Psoas muscle (tissue), 7 donors: ENCODE measurements at regions not wholly inside any gene's neighbourhood (a gene's known extent, or its start where the extent isn't known, plus 50 kb on each side); places are given as distances from the start of the nearest gene placed in this dataset.

ENCODE experiments used
- ATAC-seq, 4 donors: fragments of 200-7000 bp; cut with Tn5 transposase; one replicate each; pipeline ENCODE4 v1.9.1; 2020; ENCODE audit warnings: moderate library complexity in 3 of 4, mild to moderate bottlenecking in 2 of 4
- DNase-seq, 2 donors: peaks; one replicate each; pipeline ENCODE4 v3.0.0-alpha.2; 2020
- H3K27ac ChIP-seq: fragments of 200-600 bp; one replicate; pipeline ENCODE4 v1.8.0; 2022
- H3K27me3 ChIP-seq, 3 donors: fragments of 200-600 bp in 1 of 3; one replicate each; pipeline versions ENCODE4 v1.6.1 to v1.8.0; 2013 to 2022; ENCODE audit warnings: low read length in 2 of 3, mild to moderate bottlenecking in 2 of 3, moderate library complexity in 1 of 3; ENCODE audit not compliant: insufficient read depth in 3 of 3
- H3K36me3 ChIP-seq, 2 donors: fragments of 200-600 bp in 1 of 2; one replicate each; pipeline versions ENCODE4 v1.6.1 to v1.8.0; 2013 to 2022; ENCODE audit warnings: low read depth in 1 of 2, mild to moderate bottlenecking in 1 of 2, moderate library complexity in 1 of 2; ENCODE audit not compliant: insufficient read depth in 1 of 2
- H3K4me1 ChIP-seq: fragments of 200-600 bp; one replicate; pipeline ENCODE4 v1.8.0; 2022
- H3K4me3 ChIP-seq: fragments of 200-600 bp; one replicate; pipeline ENCODE4 v1.8.0; 2022; ENCODE audit warnings: mild to moderate bottlenecking
- H3K9me3 ChIP-seq: fragments of 200-600 bp; one replicate; pipeline ENCODE4 v1.8.0; 2022
- WGBS, 3 donors: extraction: QIAGEN DNeasy Blood & Tissue Kit; methylation state at CpG; one replicate each; pipeline versions ENCODE4 v1.1.6 to v1.1.7; 2013; 5-methylcytosine and 5-hydroxymethylcytosine counted together
- intact Hi-C, 2 donors: fragments of 100-400 bp; cut with DNase I; formaldehyde crosslinking; loops; one replicate each; pipeline versions ENCODE4 v1.11.0 to v1.14.2; 2022
- TF ChIP-seq, protein P1 (sequence below): fragments of 200-600 bp; IDR thresholded peaks from one replicate; pipeline ENCODE4 v1.8.0; 2022; ENCODE audit warnings: antibody characterized with exemption
- donor health status: healthy with polysubstance abuse.
- donor health status: DM: no; HTN: no; CAD: no; lungs with moderate emphysema.
- donor health status: Bipolar disorder and iron deficiency.
- donor health status: healthy.
- donor health status: DM: yes; HTN: yes; CAD: no.
- donor health status: DM: no; HTN: no; CAD: no.
- donor health status: DM: yes; HTN: yes; CAD: no.

DNA sequence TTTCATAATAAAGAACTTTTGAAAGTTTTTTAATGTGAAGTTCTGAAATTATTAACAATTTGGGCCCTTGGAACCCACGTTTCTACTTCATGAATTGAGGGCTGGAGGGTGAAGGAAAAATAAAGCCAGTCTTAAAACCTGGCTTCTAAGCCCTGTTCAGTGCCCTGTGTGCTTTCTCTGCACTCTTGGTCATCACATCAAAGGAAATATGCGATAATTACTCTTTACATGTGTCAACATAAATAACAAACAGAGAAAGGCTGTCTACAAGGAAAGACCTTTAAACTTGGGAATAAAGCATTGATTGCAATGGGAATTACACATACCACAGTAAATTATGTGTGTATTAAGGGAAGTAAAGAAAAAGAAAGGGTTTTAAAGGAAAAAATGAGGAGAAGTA lies 150.7 kb upstream of the KLF7 start:
- intact Hi-C loops = no loop called here
- no peaks in the 10 kb centered on the region for H3K36me3 ChIP-seq
- no peak for DNase-seq
- H3K27me3 ChIP-seq = peaks cover 0 to 3% (median 0%) of the 10 kb centered on the region in 3 donors
- TF ChIP-seq, protein P1, sequence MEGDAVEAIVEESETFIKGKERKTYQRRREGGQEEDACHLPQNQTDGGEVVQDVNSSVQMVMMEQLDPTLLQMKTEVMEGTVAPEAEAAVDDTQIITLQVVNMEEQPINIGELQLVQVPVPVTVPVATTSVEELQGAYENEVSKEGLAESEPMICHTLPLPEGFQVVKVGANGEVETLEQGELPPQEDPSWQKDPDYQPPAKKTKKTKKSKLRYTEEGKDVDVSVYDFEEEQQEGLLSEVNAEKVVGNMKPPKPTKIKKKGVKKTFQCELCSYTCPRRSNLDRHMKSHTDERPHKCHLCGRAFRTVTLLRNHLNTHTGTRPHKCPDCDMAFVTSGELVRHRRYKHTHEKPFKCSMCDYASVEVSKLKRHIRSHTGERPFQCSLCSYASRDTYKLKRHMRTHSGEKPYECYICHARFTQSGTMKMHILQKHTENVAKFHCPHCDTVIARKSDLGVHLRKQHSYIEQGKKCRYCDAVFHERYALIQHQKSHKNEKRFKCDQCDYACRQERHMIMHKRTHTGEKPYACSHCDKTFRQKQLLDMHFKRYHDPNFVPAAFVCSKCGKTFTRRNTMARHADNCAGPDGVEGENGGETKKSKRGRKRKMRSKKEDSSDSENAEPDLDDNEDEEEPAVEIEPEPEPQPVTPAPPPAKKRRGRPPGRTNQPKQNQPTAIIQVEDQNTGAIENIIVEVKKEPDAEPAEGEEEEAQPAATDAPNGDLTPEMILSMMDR = no peak
- no peak for ATAC-seq
- 44 to 55% (median 49%) methylated on average over 2 of the region's 2 CpGs for WGBS, 3 donors
- H3K27ac ChIP-seq = no peak overlapping the region
- H3K4me1 ChIP-seq = peaks cover 3% of the 10 kb centered on the region
- H3K4me3 ChIP-seq = no peak overlapping the region
- H3K9me3 ChIP-seq = no peaks in the 10 kb centered on the region

DNA sequence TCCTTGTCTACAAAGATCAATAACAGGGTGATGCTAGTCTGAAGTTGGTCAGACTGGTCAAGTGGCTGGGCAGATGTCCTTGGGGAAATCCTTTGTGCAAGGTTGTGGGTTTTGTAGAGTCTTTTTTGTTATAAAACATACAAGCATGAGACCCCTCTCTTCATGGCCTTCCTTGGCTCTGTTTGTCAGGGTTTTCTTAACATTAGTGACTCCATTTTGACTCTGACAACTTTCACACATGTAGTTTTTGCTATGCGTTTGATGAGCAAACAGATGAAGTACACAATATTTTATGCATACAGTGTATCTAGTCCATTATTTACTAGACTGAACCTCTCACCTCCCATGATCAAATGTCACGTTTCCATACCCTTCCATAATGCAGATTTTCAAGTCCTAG lies 151.2 kb upstream of the KLF7 start:
- Histone ChIP-seq H3K9me3 (no peaks in the 10 kb centered on the region), H3K27me3 (peaks cover 0 to 3% (median 0%) of the 10 kb centered on the region in 3 donors), H3K4me3 (no peak overlapping the region), H3K27ac (no peak overlapping the region), H3K4me1 (no peaks in the 10 kb centered on the region), H3K36me3 (no peaks in the 10 kb centered on the region)
- TF ChIP-seq, protein P1 = no peak
- 78 to 81% (median 79%) methylated on average over 2 of the region's 2 CpGs for WGBS, 3 donors
- intact Hi-C loops = no loop called here
- no peak for ATAC-seq
- no peak for DNase-seq

- intact Hi-C loops = no loop called here
These were observed 151.7 kb upstream of the KLF7 start for GRCh38 chr2:207317378-207317984.

GRCh38 chr2:207318181-207318628 lies 152.5 kb upstream of the KLF7 start:
- Histone ChIP-seq H3K4me3 (no peak overlapping the region), H3K27ac (no peak overlapping the region), H3K4me1 (no peaks in the 10 kb centered on the region), H3K36me3 (no peaks in the 10 kb centered on the region), H3K27me3 (peaks cover 0 to 3% (median 0%) of the 10 kb centered on the region in 3 donors), H3K9me3 (no peaks in the 10 kb centered on the region)
- intact Hi-C loops = no loop called here
- ATAC-seq = no peak
- TF ChIP-seq, protein P1 = no peak
- WGBS, 3 donors = 89 to 93% (median 92%) methylated on average over 4 of the region's 4 CpGs
- DNase-seq = no peak

More at GRCh38 chr2:207317378-207317984, 151.7 kb upstream of the KLF7 start:
- Histone ChIP-seq H3K36me3 (no peaks in the 10 kb centered on the region), H3K27ac (no peak overlapping the region), H3K4me1 (no peaks in the 10 kb centered on the region), H3K4me3 (no peak overlapping the region), H3K27me3 (peaks cover 0 to 3% (median 0%) of the 10 kb centered on the region in 3 donors), H3K9me3 (no peaks in the 10 kb centered on the region)
- WGBS, 3 donors = 51 to 69% (median 57%) methylated on average over 4 of the region's 4 CpGs
- no peak for ATAC-seq
- TF ChIP-seq, protein P1 = no peak
- DNase-seq = no peak

DNA sequence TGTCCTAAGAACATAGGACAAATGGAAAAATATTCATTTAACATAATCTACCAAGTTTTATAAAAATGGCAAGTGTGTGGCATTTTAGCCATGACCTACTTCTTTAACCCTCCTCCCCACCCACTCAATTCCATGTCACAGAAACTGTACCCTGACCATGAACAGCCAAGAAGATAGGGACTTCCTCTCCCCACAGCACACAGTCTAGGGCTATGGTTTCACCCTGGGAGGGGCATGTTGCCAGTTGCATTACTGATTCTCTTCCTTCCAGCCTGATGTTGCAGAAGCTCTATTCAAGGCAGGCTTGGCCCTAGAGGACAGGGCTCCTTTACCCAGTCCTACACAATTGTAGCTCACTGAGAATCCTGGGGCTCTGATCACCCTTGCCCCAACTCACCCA lies 153.6 kb upstream of the KLF7 start:
- H3K36me3 ChIP-seq = no peaks in the 10 kb centered on the region
- no peaks in the 10 kb centered on the region for H3K4me1 ChIP-seq
- H3K27me3 ChIP-seq = peaks cover 0 to 3% (median 0%) of the 10 kb centered on the region in 3 donors
- no peak overlapping the region for H3K4me3 ChIP-seq
- intact Hi-C loops = no loop called here
- ATAC-seq (no peak), DNase-seq (no peak)
- TF ChIP-seq, protein P1 = no peak
- no peak overlapping the region for H3K27ac ChIP-seq
- no peaks in the 10 kb centered on the region for H3K9me3 ChIP-seq
